Adipocyte (in vitro differentiated cells): ENCODE measurements at regions not wholly inside any gene's neighbourhood (a gene's known extent, or its start where the extent isn't known, plus 50 kb on each side); places are given as distances from the start of the nearest gene placed in this dataset.

ENCODE experiments used
- DNase-seq: peaks from one replicate; pipeline ENCODE4 v3.0.0-alpha.2; 2015; ENCODE audit warnings: low read depth
- H3K27me3 ChIP-seq: replicated peaks from 2 replicates; pipeline ENCODE4 v1.7.0; 2013; ENCODE audit warnings: mild to moderate bottlenecking, low read length, moderate library complexity; ENCODE audit not compliant: control insufficient read depth, insufficient read depth
- H3K36me3 ChIP-seq: 2 replicates; pipeline ENCODE4 v1.7.0; 2013; ENCODE audit warnings: low read length, mild to moderate bottlenecking, moderate library complexity; ENCODE audit not compliant: control insufficient read depth, insufficient read depth, severe bottlenecking
- H3K4me1 ChIP-seq: 2 replicates; pipeline ENCODE4 v1.7.0; 2013; ENCODE audit warnings: mild to moderate bottlenecking, low read length, moderate library complexity; ENCODE audit not compliant: control insufficient read depth, insufficient read depth
- H3K4me3 ChIP-seq: 2 replicates; pipeline ENCODE4 v1.7.0; 2013; ENCODE audit warnings: mild to moderate bottlenecking, low read length, moderate library complexity
- H3K9ac ChIP-seq: 2 replicates; pipeline ENCODE4 v1.7.0; 2013; ENCODE audit warnings: mild to moderate bottlenecking, low read length, moderate library complexity
- H3K9me3 ChIP-seq: 2 replicates; pipeline ENCODE4 v1.7.0; 2013; ENCODE audit warnings: mild to moderate bottlenecking, low read length, moderate library complexity; ENCODE audit not compliant: control insufficient read depth

DNA sequence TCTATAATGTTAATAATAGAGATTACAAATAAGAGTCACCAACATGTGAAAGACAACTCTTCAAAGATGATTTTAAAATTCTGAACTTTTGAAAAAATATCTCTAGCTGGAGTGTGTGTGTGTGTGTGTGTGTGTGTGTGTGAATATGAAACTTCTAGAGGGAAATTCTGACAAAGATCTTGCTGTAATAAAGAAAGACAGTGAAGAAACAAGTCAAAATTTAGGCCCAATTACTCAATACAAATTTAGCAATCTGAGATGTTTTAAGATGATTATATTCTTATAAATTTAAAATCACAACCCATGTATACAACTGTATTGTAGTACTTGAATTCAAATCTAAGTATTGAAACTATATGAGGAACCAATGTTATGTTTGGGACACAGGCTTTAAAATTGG is 57.2 kb upstream of the UGP2 start:
- Histone ChIP-seq H3K27me3 (no peaks in the 10 kb centered on the region), H3K4me1 (peaks cover 57% of the 10 kb centered on the region), H3K36me3 (no peaks in the 10 kb centered on the region), H3K4me3 (no peak overlapping the region), H3K9me3 (no peaks in the 10 kb centered on the region), H3K9ac (peak overlapping the region; percentile 27)
- DNase-seq = no peak

DNA sequence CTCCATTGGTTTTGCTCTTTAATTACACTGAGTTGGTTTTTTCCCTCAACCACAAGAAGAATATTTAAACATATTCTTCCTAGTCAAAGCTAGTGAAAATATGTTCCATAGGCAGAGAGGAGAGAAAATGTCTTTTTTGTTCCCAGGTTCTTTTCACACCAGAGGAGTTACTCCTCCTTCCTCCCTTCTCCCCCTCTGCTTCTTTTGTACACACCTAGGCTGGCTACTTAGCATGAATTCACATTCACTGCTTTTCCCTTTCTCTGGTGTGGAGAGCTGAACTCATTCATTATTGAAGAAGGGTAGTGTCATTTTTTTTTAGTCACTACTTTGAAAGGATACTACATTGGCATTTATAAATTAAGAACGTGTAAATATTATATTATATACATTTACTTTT is 56.6 kb upstream of the UGP2 start:
- no peak for DNase-seq
- no peaks in the 10 kb centered on the region for H3K9me3 ChIP-seq
- no peaks in the 10 kb centered on the region for H3K36me3 ChIP-seq
- no peaks in the 10 kb centered on the region for H3K27me3 ChIP-seq
- H3K4me3 ChIP-seq = no peak overlapping the region
- peaks cover 63% of the 10 kb centered on the region for H3K4me1 ChIP-seq
- peak overlapping the region; percentile 27 for H3K9ac ChIP-seq

DNA sequence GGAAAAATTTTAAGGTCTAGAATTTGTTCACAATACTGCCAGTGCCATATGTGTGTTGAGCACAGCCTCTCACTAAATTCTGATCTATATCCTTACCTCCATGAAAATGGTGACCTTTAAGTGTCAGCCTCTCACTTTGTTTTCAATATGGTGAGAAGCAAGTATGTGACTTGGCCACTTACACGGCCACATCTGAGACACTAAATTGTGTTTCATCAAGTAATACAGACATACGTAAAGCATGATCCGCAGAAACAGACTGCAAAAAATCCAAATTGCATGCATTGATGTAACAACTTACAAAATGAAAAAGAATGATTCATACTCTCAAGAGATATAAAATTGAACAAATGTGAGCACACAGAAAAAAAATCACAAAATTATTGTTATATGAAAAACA is 55.2 kb upstream of the UGP2 start:
- Histone ChIP-seq H3K4me3 (no peak overlapping the region), H3K36me3 (no peaks in the 10 kb centered on the region), H3K27me3 (no peaks in the 10 kb centered on the region), H3K4me1 (peaks cover 75% of the 10 kb centered on the region), H3K9ac (no peak overlapping the region), H3K9me3 (no peaks in the 10 kb centered on the region)
- no peak for DNase-seq

DNA sequence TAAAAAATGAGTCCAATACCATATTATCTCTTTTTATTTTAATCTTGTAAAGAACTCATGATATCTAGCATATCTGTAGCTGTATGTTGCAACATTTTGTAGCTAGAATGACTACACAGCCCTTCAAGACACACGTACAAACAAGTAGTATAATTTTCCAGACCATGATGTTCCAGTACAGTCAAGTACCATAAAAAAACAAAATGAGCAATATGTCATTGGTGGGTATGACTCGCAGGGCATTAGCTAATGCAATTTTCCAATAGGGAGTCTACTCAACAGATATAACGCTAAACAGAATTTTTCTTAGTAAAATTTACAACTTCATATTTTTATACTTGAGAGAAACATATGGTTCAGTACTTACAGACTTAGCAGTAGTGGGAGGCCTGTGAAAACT is 53.6 kb upstream of the UGP2 start:
- DNase-seq = peak; percentile 84
- Histone ChIP-seq H3K36me3 (no peaks in the 10 kb centered on the region), H3K4me1 (peaks cover 85% of the 10 kb centered on the region)

DNA sequence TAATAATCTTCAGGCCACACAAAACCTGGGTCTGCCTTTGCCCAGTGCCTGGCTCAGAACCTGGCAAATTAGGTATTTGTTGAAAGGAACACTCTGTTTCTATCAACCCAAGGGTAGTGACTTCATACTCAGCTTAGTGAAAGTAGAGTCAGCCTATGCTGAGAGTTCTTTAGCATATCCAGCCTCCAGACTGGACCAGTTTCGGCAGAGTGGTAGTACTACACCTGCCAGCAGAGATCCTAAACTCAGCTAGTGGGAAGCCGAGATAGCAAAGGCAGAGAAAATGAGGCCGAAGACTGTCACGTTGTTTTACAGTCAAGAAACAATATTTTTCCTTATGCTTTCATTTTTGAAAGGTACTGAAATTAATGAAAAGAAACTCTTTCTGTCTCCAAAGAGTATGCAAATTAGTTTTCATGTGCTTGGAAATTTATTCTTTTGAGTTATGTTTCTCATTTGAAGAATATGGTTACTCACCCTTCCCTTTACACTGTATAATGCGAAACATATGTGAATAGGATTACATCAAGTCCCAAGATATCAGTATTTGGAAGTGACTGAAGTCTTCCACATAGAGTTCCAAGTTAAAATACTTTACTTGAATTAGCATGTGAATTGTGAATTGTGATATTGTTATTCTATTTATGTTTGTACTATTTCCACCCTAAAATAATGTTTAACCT is 52.2 kb upstream of the UGP2 start:
- Histone ChIP-seq H3K9ac (peak overlapping the region; percentile 70), H3K36me3 (no peaks in the 10 kb centered on the region), H3K27me3 (no peaks in the 10 kb centered on the region), H3K4me1 (peaks cover 78% of the 10 kb centered on the region), H3K9me3 (no peaks in the 10 kb centered on the region), H3K4me3 (peak overlapping the region; percentile 74)
- peak; percentile 88 for DNase-seq

More for the DNA sequence above, 53.6 kb upstream of the UGP2 start:
- Histone ChIP-seq H3K27me3 (no peaks in the 10 kb centered on the region), H3K4me3 (no peak overlapping the region), H3K9me3 (no peaks in the 10 kb centered on the region), H3K9ac (no peak overlapping the region)

DNA sequence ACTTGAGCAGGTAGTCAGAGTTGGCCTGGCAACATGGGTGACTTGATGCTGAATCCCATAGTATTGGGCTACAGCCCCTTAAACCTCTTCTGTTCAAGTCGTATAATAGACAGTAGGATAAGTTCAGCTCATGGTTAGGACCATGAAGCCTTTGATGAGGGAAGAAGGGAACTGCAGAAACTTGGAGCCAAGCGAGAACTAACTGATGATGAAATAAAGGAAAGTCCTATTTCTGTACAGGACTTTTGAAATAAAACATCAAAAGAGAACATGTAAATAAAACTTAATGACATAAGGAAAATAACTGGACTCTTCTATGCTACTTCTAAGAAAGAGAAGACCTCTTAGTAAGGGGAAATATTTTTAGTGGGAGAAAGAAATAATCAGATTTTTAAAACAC is 51.2 kb upstream of the UGP2 start:
- Histone ChIP-seq H3K4me1 (peaks cover 67% of the 10 kb centered on the region), H3K27me3 (no peaks in the 10 kb centered on the region), H3K36me3 (no peaks in the 10 kb centered on the region), H3K9ac (peak overlapping the region; percentile 35), H3K4me3 (peak overlapping the region; percentile 74), H3K9me3 (no peaks in the 10 kb centered on the region)
- DNase-seq = peak; percentile 45

DNA sequence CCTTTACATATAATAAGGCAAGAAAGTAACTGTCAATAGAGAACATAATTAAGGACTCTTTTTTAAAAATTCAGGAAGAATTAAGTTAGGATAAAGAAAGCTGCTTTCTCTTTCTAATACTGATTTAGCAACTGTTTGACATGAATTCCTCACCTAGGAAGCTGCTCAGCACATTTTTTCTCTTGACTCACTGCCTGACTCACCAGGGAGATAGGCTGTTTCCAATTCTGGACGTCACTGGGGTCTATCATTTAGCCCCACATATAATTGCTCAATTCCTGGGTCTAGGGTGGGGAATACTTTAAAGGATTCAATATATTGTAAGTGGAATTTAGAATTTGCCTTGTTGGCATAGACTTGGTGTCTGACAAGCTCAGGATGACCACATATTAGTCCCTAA is 50.8 kb upstream of the UGP2 start:
- DNase-seq = peak; percentile 93
- peaks cover 63% of the 10 kb centered on the region for H3K4me1 ChIP-seq
- H3K4me3 ChIP-seq = peak overlapping the region; percentile 74

DNA sequence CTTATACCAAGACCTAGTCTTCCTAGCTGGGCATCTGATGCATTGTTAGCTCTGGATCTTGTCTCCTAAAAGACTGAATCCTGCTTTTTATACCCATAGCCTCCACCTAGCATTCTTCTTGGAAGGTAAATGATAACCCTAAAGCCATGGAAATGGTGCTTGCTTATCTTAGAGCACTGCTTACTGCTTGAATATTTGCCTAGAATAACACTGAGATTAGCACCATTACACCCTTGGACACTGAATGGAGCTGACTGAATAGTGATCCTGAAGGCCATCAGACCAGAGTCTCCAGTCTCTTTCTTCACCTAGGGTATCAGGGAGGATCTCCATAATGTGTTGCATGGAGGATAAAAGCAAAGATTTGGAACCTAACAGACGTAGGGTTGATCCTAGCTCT is 50.3 kb upstream of the UGP2 start:
- Histone ChIP-seq H3K9ac (no peak overlapping the region), H3K4me1 (peaks cover 58% of the 10 kb centered on the region), H3K9me3 (no peaks in the 10 kb centered on the region), H3K4me3 (peak overlapping the region; percentile 74), H3K36me3 (no peaks in the 10 kb centered on the region), H3K27me3 (no peaks in the 10 kb centered on the region)
- no peak for DNase-seq

More for the DNA sequence above, 50.8 kb upstream of the UGP2 start:
- H3K9me3 ChIP-seq = no peaks in the 10 kb centered on the region
- H3K27me3 ChIP-seq = no peaks in the 10 kb centered on the region
- H3K36me3 ChIP-seq = no peaks in the 10 kb centered on the region
- H3K9ac ChIP-seq = peak overlapping the region; percentile 35
